Right lobe of liver (tissue), 6 donors: ENCODE measurements at regions not wholly inside any gene's neighbourhood (a gene's known extent, or its start where the extent isn't known, plus 50 kb on each side); places are given as distances from the start of the nearest gene placed in this dataset.
"Not testable (repeated sequence)": the region's sequence is repeated elsewhere in the genome, so short reads cannot be mapped to it uniquely, and the experiment has no call there.

Source experiments
- ATAC-seq, 4 donors: fragments of 200-7000 bp; cut with Tn5 transposase; one replicate each; pipeline ENCODE4 v1.9.1; 2020; ENCODE audit warnings: mild to moderate bottlenecking in 4 of 4, moderate library complexity in 4 of 4
- DNase-seq, 3 donors: peaks; one replicate each; pipeline ENCODE4 v3.0.0-alpha.2; 2020
- H3K27ac ChIP-seq, 3 donors: fragments of 200-600 bp; one replicate each; pipeline ENCODE4 v1.8.0; 2022
- H3K27me3 ChIP-seq, 2 donors: fragments of 200-600 bp; one replicate each; pipeline ENCODE4 v1.8.0; 2022
- H3K36me3 ChIP-seq, 4 donors: fragments of 200-600 bp; sonication (generic) in 1 of 4; one replicate each; pipeline versions ENCODE4 v1.5.1 to v1.8.0; 2017 to 2022; ENCODE audit warnings: control low read depth in 1 of 4
- H3K4me1 ChIP-seq, 4 donors: fragments of 200-600 bp; sonication (generic) in 1 of 4; one replicate each; pipeline versions ENCODE4 v1.5.1 to v1.8.0; 2017 to 2022; ENCODE audit warnings: control low read depth in 1 of 4
- H3K4me3 ChIP-seq, 3 donors: fragments of 200-600 bp; one replicate each; pipeline ENCODE4 v1.8.0; 2022
- H3K9me3 ChIP-seq, 4 donors: fragments of 200-600 bp; sonication (generic) in 1 of 4; one replicate each; pipeline versions ENCODE4 v1.5.1 to v1.8.0; 2017 to 2022; ENCODE audit warnings: control low read depth in 1 of 4
- POLR2A ChIP-seq: fragments of 450-650 bp; IDR thresholded peaks from one replicate; pipeline ENCODE4 v1.6.1; 2017; ENCODE audit warnings: antibody characterized with exemption, mild to moderate bottlenecking
- WGBS: methylation state at CpG from one replicate; pipeline ENCODE4 v1.1.6; 2018; ENCODE audit warnings: low coverage, low lambda C conversion rate; ENCODE audit not compliant: insufficient coverage; ENCODE audit errors: missing lambda C conversion rate; 5-methylcytosine and 5-hydroxymethylcytosine counted together
- intact Hi-C, 2 donors: fragments of 100-400 bp; cut with DNase I; formaldehyde crosslinking; loops; one replicate each; pipeline versions ENCODE4 v1.11.2 to v1.14.1; 2022
- TF ChIP-seq, protein P1 (sequence below), 4 donors: fragments of 200-600 bp in 3 of 4; fragments of 450-650 bp in 1 of 4; IDR thresholded peaks; one replicate each; pipeline versions ENCODE4 v1.5.1 to v1.8.0; 2016 to 2022; ENCODE audit warnings: antibody characterized with exemption in 4 of 4, mild to moderate bottlenecking in 2 of 4
- donor health status: DM: no; HTN: yes; CAD: no.
- donor health status: DM: no; HTN: no; CAD: no.
- donor health status: DM: no; HTN: no; CAD: no.
- donor health status: DM: no; HTN: yes; CAD: no.
- donor health status: DM: no; HTN: yes; CAD: no.

DNA sequence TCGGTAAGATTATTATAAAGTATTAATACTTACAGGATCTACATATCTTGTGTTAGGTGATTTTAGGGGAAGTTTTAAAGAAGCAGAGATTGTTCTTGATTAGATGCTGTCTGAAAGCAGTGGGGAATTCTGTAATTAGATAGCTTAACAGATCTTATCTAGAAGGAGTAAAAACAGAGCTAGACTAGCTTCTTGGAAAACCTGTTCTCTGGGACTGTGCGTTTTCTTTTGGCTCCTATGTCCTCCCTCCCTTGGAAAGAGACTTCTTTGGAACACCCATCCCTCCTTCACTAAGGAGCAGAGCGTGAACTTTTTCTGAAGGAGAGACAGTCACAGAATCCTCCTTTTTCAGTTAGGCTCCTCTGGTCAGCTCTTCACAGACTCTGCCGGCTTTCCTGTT lies 83.5 kb upstream of the ZNF184 start:
- no peak for TF ChIP-seq POLR2A
- TF ChIP-seq, protein P1, sequence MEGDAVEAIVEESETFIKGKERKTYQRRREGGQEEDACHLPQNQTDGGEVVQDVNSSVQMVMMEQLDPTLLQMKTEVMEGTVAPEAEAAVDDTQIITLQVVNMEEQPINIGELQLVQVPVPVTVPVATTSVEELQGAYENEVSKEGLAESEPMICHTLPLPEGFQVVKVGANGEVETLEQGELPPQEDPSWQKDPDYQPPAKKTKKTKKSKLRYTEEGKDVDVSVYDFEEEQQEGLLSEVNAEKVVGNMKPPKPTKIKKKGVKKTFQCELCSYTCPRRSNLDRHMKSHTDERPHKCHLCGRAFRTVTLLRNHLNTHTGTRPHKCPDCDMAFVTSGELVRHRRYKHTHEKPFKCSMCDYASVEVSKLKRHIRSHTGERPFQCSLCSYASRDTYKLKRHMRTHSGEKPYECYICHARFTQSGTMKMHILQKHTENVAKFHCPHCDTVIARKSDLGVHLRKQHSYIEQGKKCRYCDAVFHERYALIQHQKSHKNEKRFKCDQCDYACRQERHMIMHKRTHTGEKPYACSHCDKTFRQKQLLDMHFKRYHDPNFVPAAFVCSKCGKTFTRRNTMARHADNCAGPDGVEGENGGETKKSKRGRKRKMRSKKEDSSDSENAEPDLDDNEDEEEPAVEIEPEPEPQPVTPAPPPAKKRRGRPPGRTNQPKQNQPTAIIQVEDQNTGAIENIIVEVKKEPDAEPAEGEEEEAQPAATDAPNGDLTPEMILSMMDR (IDR thresholded peaks at IDR 0.05) = no peak
- no peaks in the 10 kb centered on the region for H3K9me3 ChIP-seq
- no peak overlapping the region for H3K27ac ChIP-seq
- H3K36me3 ChIP-seq = no peaks in the 10 kb centered on the region
- no peaks in the 10 kb centered on the region for H3K4me1 ChIP-seq
- DNase-seq = no peak
- no peak for ATAC-seq
- intact Hi-C loops = no loop called here
- H3K4me3 ChIP-seq = no peak overlapping the region
- H3K27me3 ChIP-seq = peaks cover 3 to 28% of the 10 kb centered on the region in 2 donors
- 33% methylated on average over 4 of the region's 4 CpGs for WGBS

DNA sequence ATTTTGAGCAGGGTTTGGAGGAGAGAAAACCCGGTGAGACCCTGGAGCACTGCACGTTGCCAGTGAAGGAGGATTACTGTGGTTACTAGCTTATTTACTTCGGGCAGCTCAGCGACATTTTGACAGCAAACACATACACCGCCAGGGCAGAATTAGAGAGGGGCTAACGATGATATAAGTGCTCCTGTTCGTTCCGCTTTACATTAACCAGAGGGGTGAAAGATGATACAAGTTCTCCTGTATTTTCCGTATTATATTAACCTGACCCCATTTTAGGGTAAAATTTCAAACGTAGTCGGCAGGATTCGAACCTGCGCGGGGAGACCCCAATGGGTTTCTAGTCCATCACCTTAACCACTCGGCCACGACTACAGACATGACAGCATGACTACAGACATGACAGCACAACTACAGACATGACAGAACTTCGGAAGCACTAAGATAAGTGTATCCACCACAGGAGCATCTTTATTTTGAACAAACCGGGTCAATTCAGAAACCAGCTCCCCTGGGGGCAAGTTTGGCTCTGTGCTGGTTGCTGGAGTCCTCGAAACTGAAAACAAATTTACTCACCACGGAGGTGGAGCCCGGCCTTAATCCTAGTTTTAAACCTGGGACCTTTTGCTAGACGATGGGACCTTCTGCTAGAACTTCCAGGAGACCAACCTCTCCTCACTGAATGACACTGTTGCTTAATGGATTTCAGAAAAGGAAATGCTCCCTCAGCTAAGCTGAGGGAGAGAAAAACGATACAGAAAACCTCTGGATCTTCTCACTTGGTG lies 80.4 kb upstream of the ZNF184 start:
- ATAC-seq = no peak

DNA sequence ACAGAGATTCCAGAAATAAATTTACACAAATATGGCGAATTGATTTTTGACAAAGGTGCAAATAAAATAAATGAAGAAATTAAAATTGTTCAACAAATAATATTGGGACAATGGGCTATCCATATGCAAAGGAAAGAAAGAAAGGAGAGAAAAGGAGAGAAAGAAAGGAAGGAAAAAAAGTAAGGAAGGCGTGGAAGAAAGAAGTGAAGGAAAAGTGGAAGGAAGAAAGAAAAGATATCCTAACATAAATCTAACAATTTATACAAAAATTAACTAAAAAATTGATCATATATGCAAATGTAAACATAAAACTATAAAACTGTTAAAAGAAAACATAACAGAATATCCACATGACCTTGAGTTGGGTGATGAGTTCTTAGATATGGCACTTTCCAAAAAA lies 78.7 kb upstream of the ZNF184 start:
- DNase-seq (no peak), ATAC-seq (no peak)
- intact Hi-C loops = no loop called here
- H3K27me3 ChIP-seq = peaks cover 3 to 51% of the 10 kb centered on the region in 2 donors
- no peaks in the 10 kb centered on the region for H3K9me3 ChIP-seq
- H3K27ac ChIP-seq = no peak overlapping the region
- TF ChIP-seq, protein P1 (IDR thresholded peaks at IDR 0.05) = no peak
- H3K4me1 ChIP-seq = no peaks in the 10 kb centered on the region
- H3K4me3 ChIP-seq = no peak overlapping the region
- 61% methylated on average over 2 of the region's 2 CpGs for WGBS
- H3K36me3 ChIP-seq = no peaks in the 10 kb centered on the region

More for the DNA sequence above, 80.4 kb upstream of the ZNF184 start:
- H3K4me1 ChIP-seq = no peaks in the 10 kb centered on the region
- no peak overlapping the region for H3K27ac ChIP-seq
- DNase-seq = no peak
- H3K27me3 ChIP-seq = peaks cover 3 to 44% of the 10 kb centered on the region in 2 donors
- intact Hi-C loops = no loop called here
- no peaks in the 10 kb centered on the region for H3K36me3 ChIP-seq
- TF ChIP-seq POLR2A = no peak
- TF ChIP-seq, protein P1 (IDR thresholded peaks at IDR 0.05) = no peak
- 5% methylated on average over 23 of the region's 23 CpGs for WGBS
- no peak overlapping the region for H3K4me3 ChIP-seq
- H3K9me3 ChIP-seq = no peaks in the 10 kb centered on the region

DNA sequence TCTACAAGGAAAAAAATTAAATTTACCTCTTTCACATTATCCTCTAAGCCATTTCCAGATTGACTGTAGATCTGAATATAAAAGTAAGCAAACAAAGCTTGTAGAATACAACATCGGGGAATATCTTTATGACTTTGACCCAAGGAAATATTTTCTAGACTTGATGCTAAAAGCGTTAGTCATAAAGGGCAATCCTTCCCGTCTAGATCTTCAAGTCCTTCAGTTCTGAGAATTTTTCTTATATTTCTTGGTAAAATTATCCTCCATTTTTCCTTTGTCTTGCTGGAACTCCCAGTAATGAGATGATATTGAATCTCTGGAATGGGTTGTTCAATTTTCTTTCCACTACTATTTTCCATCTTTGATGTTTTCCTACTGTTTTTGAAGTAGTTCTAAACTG lies 77.8 kb upstream of the ZNF184 start:
- Histone ChIP-seq H3K9me3 (no peaks in the 10 kb centered on the region), H3K27me3 (peaks cover 3 to 51% of the 10 kb centered on the region in 2 donors), H3K36me3 (no peaks in the 10 kb centered on the region), H3K4me1 (no peaks in the 10 kb centered on the region), H3K4me3 (no peak overlapping the region), H3K27ac (no peak overlapping the region)
- intact Hi-C loops = no loop called here
- DNase-seq (no peak), ATAC-seq (no peak)
- WGBS = 42% methylated on average over 3 of the region's 3 CpGs
- TF ChIP-seq, protein P1 (IDR thresholded peaks at IDR 0.05) = no peak
- TF ChIP-seq POLR2A = no peak

DNA sequence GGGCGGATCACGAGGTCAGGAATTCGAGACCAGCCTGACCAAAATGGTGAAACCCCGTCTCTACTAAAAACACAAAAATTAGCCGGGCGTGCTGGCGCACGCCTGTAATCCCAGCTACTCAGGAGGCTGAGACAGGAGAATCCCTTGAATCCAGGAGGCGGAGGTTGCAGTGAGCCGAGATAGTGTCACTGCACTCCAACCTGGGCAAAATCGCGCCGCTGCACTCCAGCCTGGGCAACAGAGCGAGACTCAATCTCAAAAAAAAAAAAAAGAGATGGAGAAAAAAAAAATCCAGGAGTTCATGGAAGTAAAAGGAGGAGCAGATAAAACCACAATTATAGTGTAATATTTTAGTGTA lies 76.3 kb upstream of the ZNF184 start:
- H3K36me3 ChIP-seq, H3K9me3 ChIP-seq, intact Hi-C loops, DNase-seq, H3K4me3 ChIP-seq, H3K4me1 ChIP-seq, ATAC-seq, H3K27ac ChIP-seq: not testable (repeated sequence)
- 84% methylated on average over 13 of the region's 14 CpGs for WGBS
- H3K27me3 ChIP-seq = peaks cover 0 to 65% of the 10 kb centered on the region in 2 donors
